CD4-positive, alpha-beta T cell (primary cell): ENCODE measurements at regions not wholly inside any gene's neighbourhood (a gene's known extent, or its start where the extent isn't known, plus 50 kb on each side); places are given as distances from the start of the nearest gene placed in this dataset.

Experiments used
- ATAC-seq: fragments of 200-7000 bp; cut with Tn5 transposase; one replicate; pipeline ENCODE4 v1.10.0; 2022; ENCODE audit warnings: mild to moderate bottlenecking; ENCODE audit not compliant: poor library complexity
- CTCF ChIA-PET: fragments of 350-600 bp; sonication (Branson Sonifier 250); formaldehyde crosslinking; loops from one replicate; lab custom pipeline; 2021; ENCODE audit warnings: antibody characterized with exemption, inconsistent platforms; lab: Charles Lee
- POLR2A ChIA-PET: fragments of 350-600 bp; sonication (Branson Sonifier 250); formaldehyde crosslinking; loops from one replicate; lab custom pipeline; 2021; ENCODE audit warnings: antibody characterized with exemption, inconsistent platforms; lab: Charles Lee
- DNase-seq, 14 experiments: peaks; one replicate each; pipeline ENCODE4 v3.0.0-alpha.2; 2013 to 2020; ENCODE audit warnings: mixed read lengths in 2 of 14
- H3K27ac ChIP-seq, 2 donors: one replicate each; pipeline versions ENCODE4 v1.5.1 to v1.7.0; 2013; ENCODE audit warnings: low read length in 2 of 2, low read depth in 1 of 2, mild to moderate bottlenecking in 1 of 2
- H3K27me3 ChIP-seq, 2 experiments: 1 replicate in 1 of 2; 2 replicates in 1 of 2; pipeline versions ENCODE4 v1.6.1 to v1.7.0; 2013; ENCODE audit warnings: low read length in 2 of 2, control low read depth in 1 of 2, mild to moderate bottlenecking in 1 of 2, moderate library complexity in 1 of 2; ENCODE audit not compliant: insufficient read depth in 2 of 2, control insufficient read depth in 1 of 2
- H3K36me3 ChIP-seq: one replicate; pipeline ENCODE4 v1.6.1; 2013; ENCODE audit warnings: low read length, control low read depth; ENCODE audit not compliant: insufficient read depth
- H3K4me1 ChIP-seq: one replicate; pipeline ENCODE4 v1.6.1; 2013; ENCODE audit warnings: low read length, control low read depth; ENCODE audit not compliant: insufficient read depth
- H3K4me3 ChIP-seq: one replicate; pipeline ENCODE4 v1.5.1; 2013; ENCODE audit warnings: mild to moderate bottlenecking, low read length, moderate library complexity
- H3K9me3 ChIP-seq, 2 experiments: 1 replicate in 1 of 2; 2 replicates in 1 of 2; pipeline versions ENCODE4 v1.6.1 to v1.7.0; 2013; ENCODE audit warnings: low read length in 2 of 2, mild to moderate bottlenecking in 2 of 2, control low read depth in 1 of 2, moderate library complexity in 1 of 2; ENCODE audit not compliant: control insufficient read depth in 1 of 2, insufficient read depth in 1 of 2
- H3K27ac Mint-ChIP-seq: one replicate; pipeline ENCODE4 v1.8.0; 2020; ENCODE audit warnings: mixed read lengths
- H3K27me3 Mint-ChIP-seq: one replicate; pipeline ENCODE4 v1.8.0; 2021; ENCODE audit warnings: mixed read lengths
- H3K36me3 Mint-ChIP-seq: one replicate; pipeline ENCODE4 v1.8.0; 2021; ENCODE audit warnings: low read depth, mixed read lengths
- H3K4me1 Mint-ChIP-seq: one replicate; pipeline ENCODE4 v1.8.0; 2021; ENCODE audit warnings: low read depth, mixed read lengths
- H3K4me3 Mint-ChIP-seq: one replicate; pipeline ENCODE4 v1.8.0; 2020; ENCODE audit warnings: mild to moderate bottlenecking, mixed read lengths
- H3K9me3 Mint-ChIP-seq: one replicate; pipeline ENCODE4 v1.8.0; 2020; ENCODE audit warnings: mixed read lengths
- intact Hi-C, 2 experiments: fragments of 100-400 bp; cut with DNase I in 1 of 2; cut with micrococcal nuclease in 1 of 2; formaldehyde crosslinking; loops; one replicate each; pipeline versions ENCODE4 v1.15.1 to v1.9.0; 2023 to 2025; cut with DNase I, micrococcal nuclease
- TF ChIP-seq, protein P1 (sequence below): fragments of 200-600 bp; IDR thresholded peaks from one replicate; pipeline ENCODE4 v1.8.0; 2022; ENCODE audit warnings: antibody characterized with exemption, mild to moderate bottlenecking

DNA sequence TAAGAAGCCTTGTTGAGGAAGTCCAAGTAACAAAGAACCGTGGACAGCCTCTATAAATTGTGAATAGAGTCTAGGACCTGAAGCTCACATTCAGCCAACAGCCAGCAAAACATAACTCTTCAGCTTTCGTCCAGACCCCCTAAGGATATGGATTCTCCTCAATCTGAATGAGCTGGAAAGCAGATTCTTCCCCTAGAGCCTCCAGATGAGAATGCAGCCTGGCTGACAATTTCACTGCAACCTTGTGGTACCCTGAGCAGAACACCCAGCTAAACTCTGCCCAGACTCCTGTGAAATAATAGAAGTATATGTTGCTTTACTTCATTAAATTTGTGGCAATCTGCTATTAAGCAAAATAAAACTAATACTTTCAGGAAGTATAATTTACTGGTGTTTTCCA, 483.5 kb upstream of the SLC8A1 start:
- no peaks in the 10 kb centered on the region for H3K27me3 ChIP-seq
- no peak overlapping the region for H3K27ac Mint-ChIP-seq

DNA sequence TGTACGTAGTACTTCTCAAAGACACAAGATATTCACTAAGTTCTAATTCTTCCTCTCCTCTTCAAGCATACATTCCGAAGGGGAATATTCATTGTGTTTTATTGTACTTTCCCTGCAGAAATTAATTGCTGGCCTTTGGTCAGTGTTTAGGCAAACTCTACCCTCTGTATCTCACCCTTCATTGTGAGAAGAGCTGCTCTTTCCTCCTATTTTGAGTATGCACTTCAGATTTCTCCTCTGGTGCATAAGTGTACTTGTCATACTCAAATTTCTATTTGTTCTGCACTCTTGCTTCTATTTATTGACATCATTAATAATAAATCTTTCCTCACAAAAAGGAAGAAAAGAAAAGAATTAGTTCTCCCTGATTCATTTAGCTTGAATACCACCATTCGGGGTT, 485.4 kb upstream of the SLC8A1 start:
- POLR2A ChIA-PET, result interaction anchor here (1.0 kb wide), 1 partner anchor 19 kb away, joined by 3 read pairs; no protein-coding TSS in a partner anchor
- Mint-ChIP-seq H3K4me3 (no peak overlapping the region), H3K4me1 (no peaks in the 10 kb centered on the region), H3K9me3 (peaks cover 3% of the 10 kb centered on the region), H3K36me3 (no peaks in the 10 kb centered on the region), H3K27me3 (no peaks in the 10 kb centered on the region), H3K27ac (no peak overlapping the region)
- DNase-seq (no peak), ATAC-seq (no peak)
- no peak overlapping the region for H3K4me3 ChIP-seq
- CTCF ChIA-PET, result no interaction called here
- no peaks in the 10 kb centered on the region for H3K4me1 ChIP-seq
- H3K9me3 ChIP-seq, result no peaks in the 10 kb centered on the region
- no peaks in the 10 kb centered on the region for H3K36me3 ChIP-seq
- no peaks in the 10 kb centered on the region for H3K27me3 ChIP-seq
- TF ChIP-seq, protein P1, sequence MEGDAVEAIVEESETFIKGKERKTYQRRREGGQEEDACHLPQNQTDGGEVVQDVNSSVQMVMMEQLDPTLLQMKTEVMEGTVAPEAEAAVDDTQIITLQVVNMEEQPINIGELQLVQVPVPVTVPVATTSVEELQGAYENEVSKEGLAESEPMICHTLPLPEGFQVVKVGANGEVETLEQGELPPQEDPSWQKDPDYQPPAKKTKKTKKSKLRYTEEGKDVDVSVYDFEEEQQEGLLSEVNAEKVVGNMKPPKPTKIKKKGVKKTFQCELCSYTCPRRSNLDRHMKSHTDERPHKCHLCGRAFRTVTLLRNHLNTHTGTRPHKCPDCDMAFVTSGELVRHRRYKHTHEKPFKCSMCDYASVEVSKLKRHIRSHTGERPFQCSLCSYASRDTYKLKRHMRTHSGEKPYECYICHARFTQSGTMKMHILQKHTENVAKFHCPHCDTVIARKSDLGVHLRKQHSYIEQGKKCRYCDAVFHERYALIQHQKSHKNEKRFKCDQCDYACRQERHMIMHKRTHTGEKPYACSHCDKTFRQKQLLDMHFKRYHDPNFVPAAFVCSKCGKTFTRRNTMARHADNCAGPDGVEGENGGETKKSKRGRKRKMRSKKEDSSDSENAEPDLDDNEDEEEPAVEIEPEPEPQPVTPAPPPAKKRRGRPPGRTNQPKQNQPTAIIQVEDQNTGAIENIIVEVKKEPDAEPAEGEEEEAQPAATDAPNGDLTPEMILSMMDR, result no peak
- no peak overlapping the region for H3K27ac ChIP-seq
- intact Hi-C loops, result no loop called here

More for the DNA sequence above, 483.5 kb upstream of the SLC8A1 start:
- Histone ChIP-seq H3K9me3 (no peaks in the 10 kb centered on the region), H3K36me3 (no peaks in the 10 kb centered on the region), H3K4me1 (no peaks in the 10 kb centered on the region), H3K27ac (no peak overlapping the region), H3K4me3 (no peak overlapping the region)
- intact Hi-C loops, result no loop called here
- H3K27me3 Mint-ChIP-seq, result no peaks in the 10 kb centered on the region
- ATAC-seq (no peak), DNase-seq (no peak)
- ChIA-PET POLR2A (no interaction called here), CTCF (interaction anchor here (1.3 kb wide), 1 partner anchor 37 kb away, joined by 3 read pairs; no protein-coding TSS in a partner anchor)
- TF ChIP-seq, protein P1, result no peak
- no peaks in the 10 kb centered on the region for H3K4me1 Mint-ChIP-seq
- H3K36me3 Mint-ChIP-seq, result no peaks in the 10 kb centered on the region
- H3K9me3 Mint-ChIP-seq, result no peaks in the 10 kb centered on the region
- H3K4me3 Mint-ChIP-seq, result no peak overlapping the region

DNA sequence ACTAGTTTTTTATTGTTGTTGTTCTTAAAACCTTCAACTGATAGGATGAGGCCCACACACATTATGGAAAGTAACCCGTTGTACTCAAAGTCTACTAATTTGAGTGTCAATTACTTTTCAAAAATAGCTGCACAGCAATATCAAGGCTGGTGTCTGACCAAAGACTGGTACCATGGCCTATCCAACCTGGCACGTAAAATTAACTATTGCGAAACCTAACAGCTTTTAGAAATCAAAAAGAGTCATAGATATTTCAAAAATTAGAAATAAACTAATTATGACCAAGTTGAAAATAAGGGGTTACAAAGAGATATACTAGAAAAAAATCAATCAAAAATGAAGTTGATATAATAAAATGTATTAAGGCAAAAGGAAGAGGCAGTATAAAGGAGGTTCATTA, 501.5 kb upstream of the SLC8A1 start:
- H3K9me3 Mint-ChIP-seq, result no peaks in the 10 kb centered on the region
- no peaks in the 10 kb centered on the region for H3K27me3 Mint-ChIP-seq
- H3K9me3 ChIP-seq, result no peaks in the 10 kb centered on the region

More for the DNA sequence above, 501.5 kb upstream of the SLC8A1 start:
- Mint-ChIP-seq H3K27ac (no peak overlapping the region), H3K36me3 (no peaks in the 10 kb centered on the region), H3K4me1 (no peaks in the 10 kb centered on the region), H3K4me3 (no peak overlapping the region)
- CTCF ChIA-PET, result no interaction called here
- ATAC-seq (no peak), DNase-seq (no peak)
- TF ChIP-seq, protein P1, result no peak
- no peaks in the 10 kb centered on the region for H3K36me3 ChIP-seq
- POLR2A ChIA-PET, result no interaction called here
- H3K4me3 ChIP-seq, result no peak overlapping the region
- H3K4me1 ChIP-seq, result no peaks in the 10 kb centered on the region
- no peak overlapping the region for H3K27ac ChIP-seq
- intact Hi-C loops, result no loop called here
- H3K27me3 ChIP-seq, result no peaks in the 10 kb centered on the region
